Kidney epithelial cell (primary cell): ENCODE measurements at regions not wholly inside any gene's neighbourhood (a gene's known extent, or its start where the extent isn't known, plus 50 kb on each side); places are given as distances from the start of the nearest gene placed in this dataset.

Experiments used
- DNase-seq: peaks from one replicate; pipeline ENCODE4 v3.0.0-alpha.2; 2010; ENCODE audit warnings: low read depth
- H3K27me3 ChIP-seq: 2 replicates; pipeline ENCODE4 v1.6.0; 2011; ENCODE audit warnings: low read length; ENCODE audit not compliant: control insufficient read depth, insufficient read depth
- H3K36me3 ChIP-seq: 2 replicates; pipeline ENCODE4 v1.5.1; 2011; ENCODE audit warnings: low read length; ENCODE audit not compliant: control insufficient read depth, insufficient read depth
- H3K4me3 ChIP-seq: 2 replicates; pipeline ENCODE4 v1.5.1; 2011; ENCODE audit warnings: low read depth, mild to moderate bottlenecking, control low read depth, low read length
- TF ChIP-seq, protein P1 (sequence below): IDR thresholded peaks from 2 replicates; pipeline ENCODE4 v1.5.1; 2011; ENCODE audit warnings: mild to moderate bottlenecking, moderate library complexity, low read length, control low read depth, inconsistent platforms; ENCODE audit not compliant: insufficient read depth, poor library complexity, severe bottlenecking

DNA sequence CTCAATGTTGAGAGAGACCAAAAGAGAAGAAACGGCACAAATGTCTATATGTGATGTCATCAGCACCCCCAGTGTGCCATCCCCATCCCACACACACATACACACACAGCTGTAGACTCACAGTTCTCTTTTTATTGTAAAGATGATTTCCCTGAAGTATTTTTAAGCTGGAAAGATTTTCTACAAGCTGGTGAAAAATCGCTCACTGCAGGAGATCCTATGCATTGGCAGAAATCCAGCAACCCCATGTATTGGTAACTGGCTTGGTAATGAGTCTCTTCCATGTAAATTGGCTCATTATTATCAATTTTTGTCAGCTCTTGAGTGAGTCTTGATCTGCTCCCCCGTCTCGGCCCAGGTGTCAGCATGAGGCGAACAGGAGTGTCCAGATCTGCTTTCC is 107.1 kb upstream of the UQCRFS1 start:
- no peak for DNase-seq

DNA sequence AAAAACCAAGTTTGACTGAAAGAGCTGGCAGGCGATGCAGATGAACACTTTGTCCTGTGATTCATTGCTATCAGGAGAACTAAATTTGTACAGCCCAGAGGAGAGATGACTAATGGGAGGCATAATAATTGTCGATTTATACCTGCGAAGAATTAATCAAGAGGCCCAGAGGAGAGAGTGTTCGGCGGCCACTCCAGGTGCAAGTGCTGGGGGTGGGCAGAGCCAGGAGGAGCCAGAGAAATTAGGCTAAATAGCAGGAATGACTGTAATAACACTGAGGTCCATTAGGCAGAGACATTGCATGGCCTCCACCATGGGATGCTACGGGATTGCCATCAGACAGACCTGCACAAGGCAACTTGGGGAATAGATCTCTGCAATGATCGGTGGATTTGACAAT is 107.7 kb upstream of the UQCRFS1 start:
- no peaks in the 10 kb centered on the region for H3K27me3 ChIP-seq
- no peak for DNase-seq
- no peaks in the 10 kb centered on the region for H3K36me3 ChIP-seq
- H3K4me3 ChIP-seq: no peak overlapping the region
- TF ChIP-seq, protein P1, sequence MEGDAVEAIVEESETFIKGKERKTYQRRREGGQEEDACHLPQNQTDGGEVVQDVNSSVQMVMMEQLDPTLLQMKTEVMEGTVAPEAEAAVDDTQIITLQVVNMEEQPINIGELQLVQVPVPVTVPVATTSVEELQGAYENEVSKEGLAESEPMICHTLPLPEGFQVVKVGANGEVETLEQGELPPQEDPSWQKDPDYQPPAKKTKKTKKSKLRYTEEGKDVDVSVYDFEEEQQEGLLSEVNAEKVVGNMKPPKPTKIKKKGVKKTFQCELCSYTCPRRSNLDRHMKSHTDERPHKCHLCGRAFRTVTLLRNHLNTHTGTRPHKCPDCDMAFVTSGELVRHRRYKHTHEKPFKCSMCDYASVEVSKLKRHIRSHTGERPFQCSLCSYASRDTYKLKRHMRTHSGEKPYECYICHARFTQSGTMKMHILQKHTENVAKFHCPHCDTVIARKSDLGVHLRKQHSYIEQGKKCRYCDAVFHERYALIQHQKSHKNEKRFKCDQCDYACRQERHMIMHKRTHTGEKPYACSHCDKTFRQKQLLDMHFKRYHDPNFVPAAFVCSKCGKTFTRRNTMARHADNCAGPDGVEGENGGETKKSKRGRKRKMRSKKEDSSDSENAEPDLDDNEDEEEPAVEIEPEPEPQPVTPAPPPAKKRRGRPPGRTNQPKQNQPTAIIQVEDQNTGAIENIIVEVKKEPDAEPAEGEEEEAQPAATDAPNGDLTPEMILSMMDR: no peak

More for the DNA sequence above, 107.1 kb upstream of the UQCRFS1 start:
- Histone ChIP-seq H3K27me3 (no peaks in the 10 kb centered on the region), H3K36me3 (no peaks in the 10 kb centered on the region), H3K4me3 (no peak overlapping the region)
- TF ChIP-seq, protein P1: no peak

DNA sequence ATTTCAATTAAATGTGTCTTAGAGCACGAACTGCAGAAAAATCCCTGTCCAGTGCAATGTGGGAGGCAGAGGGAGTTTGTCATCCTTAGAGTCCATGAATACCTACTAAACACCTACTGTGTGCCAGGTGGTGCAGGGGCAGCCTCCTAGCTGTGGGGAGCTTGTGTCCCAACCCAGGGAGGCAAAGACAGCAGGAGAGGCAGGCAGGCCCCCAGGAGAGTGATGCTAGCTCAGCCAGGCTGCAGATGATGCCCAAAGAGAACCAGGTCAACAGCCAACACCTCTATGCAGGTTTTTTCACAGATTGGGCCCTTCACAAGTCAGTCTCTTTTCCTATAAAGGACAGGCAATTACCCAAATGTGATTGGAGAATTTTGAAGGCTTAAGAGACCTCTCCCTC is 108.2 kb upstream of the UQCRFS1 start:
- TF ChIP-seq, protein P1: no peak
- Histone ChIP-seq H3K36me3 (no peaks in the 10 kb centered on the region), H3K4me3 (no peak overlapping the region), H3K27me3 (no peaks in the 10 kb centered on the region)
- no peak for DNase-seq

GRCh38 chr19:29323021-29323430 is 110.1 kb upstream of the UQCRFS1 start:
- no peak overlapping the region for H3K4me3 ChIP-seq
- no peaks in the 10 kb centered on the region for H3K36me3 ChIP-seq
- no peaks in the 10 kb centered on the region for H3K27me3 ChIP-seq
- TF ChIP-seq, protein P1: no peak
- DNase-seq: no peak

- Histone ChIP-seq H3K27me3 (no peaks in the 10 kb centered on the region), H3K36me3 (no peaks in the 10 kb centered on the region), H3K4me3 (no peak overlapping the region)
- DNase-seq: no peak
- TF ChIP-seq, protein P1: no peak
Observed at GRCh38 chr19:29323440-29324290, 110.7 kb upstream of the UQCRFS1 start.

DNA sequence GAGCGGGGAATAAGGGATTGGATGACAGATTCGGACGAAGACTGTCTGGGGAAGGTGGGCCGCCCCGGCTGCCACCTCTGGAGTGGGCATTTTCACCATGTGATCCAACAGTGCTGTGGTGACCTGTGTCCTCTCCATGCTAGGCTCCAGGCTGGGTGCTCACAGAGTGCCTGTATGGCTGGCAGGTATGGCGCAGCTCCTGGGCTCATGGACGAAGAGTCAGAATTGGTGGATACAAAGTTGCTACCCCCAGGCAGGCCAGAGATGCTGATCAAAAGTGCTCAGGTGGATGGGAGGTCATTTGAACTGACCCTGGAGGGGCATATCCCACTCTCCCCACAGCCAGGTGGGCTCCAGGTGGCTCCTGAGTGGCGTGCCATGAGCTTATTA is 111.3 kb upstream of the UQCRFS1 start:
- H3K27me3 ChIP-seq: no peaks in the 10 kb centered on the region
- TF ChIP-seq, protein P1: no peak
- H3K36me3 ChIP-seq: no peaks in the 10 kb centered on the region
- no peak for DNase-seq
- no peak overlapping the region for H3K4me3 ChIP-seq
